ENCODE measurements at regions not wholly inside any gene's neighbourhood (a gene's known extent, or its start where the extent isn't known, plus 50 kb on each side); places are given as distances from the start of the nearest gene placed in this dataset.

GRCh38 chr12:123071099-123071800, 79.6 kb downstream of the PITPNM2 start:
- no peak overlapping the region for H3K9ac ChIP-seq (ENCODE audit: insufficient read depth, low read length, poor library complexity, severe bottlenecking)
- no peak overlapping the region for H3K4me3 ChIP-seq (replicated peaks in 1 of 3; ENCODE audit: low read depth in 2 of 3, low read length in 3 of 3)
- Mint-ChIP-seq H3K4me1 (peaks cover 17% of the 10 kb centered on the region), H3K36me3 (peaks cover 0 to 2% of the 10 kb centered on the region in 2 donors), H3K4me3 (no peak overlapping the region), H3K9me3 (no peaks in the 10 kb centered on the region), H3K27me3 (ENCODE audit: low read depth in 3 of 3) (no peaks in the 10 kb centered on the region), H3K27ac (no peak overlapping the region)
- H2AFZ ChIP-seq (ENCODE audit: insufficient read depth, low read depth, low read length, poor library complexity, severe bottlenecking), result no peak overlapping the region
- H3K79me2 ChIP-seq (ENCODE audit: insufficient read depth, low read length), result no peaks in the 10 kb centered on the region
- H3K4me2 ChIP-seq (replicated peaks; ENCODE audit: extremely low read depth, low read length, poor library complexity, severe bottlenecking), result no peak overlapping the region
- WGBS (ENCODE audit: insufficient coverage), result 100% methylated on average over 12 of the region's 14 CpGs
- no peak for DNase-seq
- H3K4me1 ChIP-seq (ENCODE audit: control insufficient read depth in 1 of 2, insufficient read depth in 2 of 2, low read length in 2 of 2), result peaks cover 5 to 8% of the 10 kb centered on the region in 2 donors
- no peak overlapping the region for H3K27ac ChIP-seq (ENCODE audit: low read depth in 1 of 2, low read length in 2 of 2)
- no peaks in the 10 kb centered on the region for H3K27me3 ChIP-seq (ENCODE audit: control insufficient read depth in 2 of 2, insufficient read depth in 2 of 2, low read length in 2 of 2)
- no peaks in the 10 kb centered on the region for H3K9me3 ChIP-seq (replicated peaks in 1 of 2; ENCODE audit: control insufficient read depth in 1 of 2, insufficient read depth in 1 of 2, low read length in 2 of 2)
- no peaks in the 10 kb centered on the region for H3K36me3 ChIP-seq (replicated peaks in 1 of 2; ENCODE audit: control insufficient read depth in 1 of 2, insufficient read depth in 2 of 2, low read length in 2 of 2)
- intact Hi-C loops (cut with micrococcal nuclease), result no loop called here
- TF ChIP-seq CTCF (IDR thresholded peaks at IDR 0.05), result no peak
- H4K20me1 ChIP-seq (ENCODE audit: insufficient read depth, low read length), result no peaks in the 10 kb centered on the region

- 74% methylated on average over 14 of the region's 14 CpGs for WGBS (ENCODE audit: insufficient coverage)
- Histone ChIP-seq H2AFZ (ENCODE audit: insufficient read depth, low read depth, low read length, poor library complexity, severe bottlenecking) (no peak overlapping the region), H3K79me2 (ENCODE audit: insufficient read depth, low read length) (no peaks in the 10 kb centered on the region), H3K4me2 (replicated peaks; ENCODE audit: extremely low read depth, low read length, poor library complexity, severe bottlenecking) (no peak overlapping the region), H3K27ac (ENCODE audit: low read depth in 1 of 2, low read length in 2 of 2) (no peak overlapping the region), H3K36me3 (replicated peaks in 1 of 2; ENCODE audit: control insufficient read depth in 1 of 2, insufficient read depth in 2 of 2, low read length in 2 of 2) (no peaks in the 10 kb centered on the region), H3K4me3 (replicated peaks in 1 of 3; ENCODE audit: low read depth in 2 of 3, low read length in 3 of 3) (no peak overlapping the region), H4K20me1 (ENCODE audit: insufficient read depth, low read length) (no peaks in the 10 kb centered on the region), H3K9me3 (replicated peaks in 1 of 2; ENCODE audit: control insufficient read depth in 1 of 2, insufficient read depth in 1 of 2, low read length in 2 of 2) (no peaks in the 10 kb centered on the region), H3K27me3 (ENCODE audit: control insufficient read depth in 2 of 2, insufficient read depth in 2 of 2, low read length in 2 of 2) (no peaks in the 10 kb centered on the region), H3K9ac (ENCODE audit: insufficient read depth, low read length, poor library complexity, severe bottlenecking) (no peak overlapping the region), H3K4me1 (ENCODE audit: control insufficient read depth in 1 of 2, insufficient read depth in 2 of 2, low read length in 2 of 2) (peaks cover 12 to 15% of the 10 kb centered on the region in 2 donors)
- intact Hi-C loops (cut with micrococcal nuclease), result no loop called here
- peaks cover 0 to 2% of the 10 kb centered on the region in 2 donors for H3K36me3 Mint-ChIP-seq
- no peak for TF ChIP-seq CTCF (IDR thresholded peaks at IDR 0.05)
- no peak overlapping the region for H3K4me3 Mint-ChIP-seq
- H3K27me3 Mint-ChIP-seq (ENCODE audit: low read depth in 3 of 3), result no peaks in the 10 kb centered on the region
- H3K9me3 Mint-ChIP-seq, result no peaks in the 10 kb centered on the region
- no peak for DNase-seq
- no peak overlapping the region for H3K27ac Mint-ChIP-seq
- peaks cover 20% of the 10 kb centered on the region for H3K4me1 Mint-ChIP-seq
These were observed 80.4 kb downstream of the PITPNM2 start for GRCh38 chr12:123070267-123071081.
